ENCODE measurements at regions not wholly inside any gene's neighbourhood (a gene's known extent, or its start where the extent isn't known, plus 50 kb on each side); places are given as distances from the start of the nearest gene placed in this dataset.

- TF ChIP-seq CTCF (IDR thresholded peaks at IDR 0.05) = no peak
- no peak for TF ChIP-seq POLR2A (IDR thresholded peaks at IDR 0.05)
Observed at GRCh38 chr3:56985878-56986277, 74.6 kb upstream of the SPATA12 start.

All from adrenal gland (tissue), 5 donors.